Fibroblast of peridontal ligament (primary cell): ENCODE measurements at regions not wholly inside any gene's neighbourhood (a gene's known extent, or its start where the extent isn't known, plus 50 kb on each side); places are given as distances from the start of the nearest gene placed in this dataset.

Source experiments
- DNase-seq: peaks from one replicate; pipeline ENCODE4 v3.0.0-alpha.2; 2010; ENCODE audit errors: extremely low read depth

DNA sequence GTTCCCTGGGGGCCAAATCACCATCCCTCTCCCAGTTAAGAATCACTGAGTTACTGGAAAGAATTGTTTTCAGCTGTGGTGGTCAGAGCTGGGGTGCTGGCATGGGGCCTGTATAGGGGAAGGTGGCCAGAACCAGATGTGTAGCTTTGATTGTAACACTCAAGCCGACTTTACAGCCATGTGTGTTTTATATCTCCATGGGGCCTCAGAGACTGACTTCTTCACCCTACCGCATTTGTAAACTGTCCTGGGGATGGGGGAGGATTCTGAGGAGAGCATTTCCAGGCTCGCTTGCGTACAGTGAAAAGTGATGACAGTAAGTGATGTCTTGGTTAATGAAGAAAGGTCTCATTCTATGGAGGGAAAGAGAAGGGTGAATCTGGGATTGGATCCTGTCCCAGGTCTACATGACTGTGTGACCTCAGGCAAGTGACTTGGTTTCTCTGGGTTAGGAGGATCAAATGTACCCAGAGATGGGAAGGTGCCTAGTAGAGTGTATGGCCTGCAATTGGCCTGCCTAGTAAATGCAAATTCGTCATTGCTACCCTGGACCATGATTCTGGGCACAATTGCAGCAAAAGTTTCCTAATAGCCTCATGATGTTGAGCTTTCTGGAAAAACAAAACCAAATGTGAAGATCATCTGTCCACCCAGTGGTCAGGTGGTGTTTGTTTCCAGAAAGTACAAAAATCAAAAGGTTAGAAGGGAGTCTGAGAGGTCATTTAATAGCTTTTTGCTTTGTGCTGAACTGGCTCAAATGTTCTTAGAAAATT is 49.7 kb upstream of the RCC2 start:
- peak; percentile 69 for DNase-seq
